ENCODE measurements at regions not wholly inside any gene's neighbourhood (a gene's known extent, or its start where the extent isn't known, plus 50 kb on each side); places are given as distances from the start of the nearest gene placed in this dataset.

- TF ChIP-seq, protein P1, sequence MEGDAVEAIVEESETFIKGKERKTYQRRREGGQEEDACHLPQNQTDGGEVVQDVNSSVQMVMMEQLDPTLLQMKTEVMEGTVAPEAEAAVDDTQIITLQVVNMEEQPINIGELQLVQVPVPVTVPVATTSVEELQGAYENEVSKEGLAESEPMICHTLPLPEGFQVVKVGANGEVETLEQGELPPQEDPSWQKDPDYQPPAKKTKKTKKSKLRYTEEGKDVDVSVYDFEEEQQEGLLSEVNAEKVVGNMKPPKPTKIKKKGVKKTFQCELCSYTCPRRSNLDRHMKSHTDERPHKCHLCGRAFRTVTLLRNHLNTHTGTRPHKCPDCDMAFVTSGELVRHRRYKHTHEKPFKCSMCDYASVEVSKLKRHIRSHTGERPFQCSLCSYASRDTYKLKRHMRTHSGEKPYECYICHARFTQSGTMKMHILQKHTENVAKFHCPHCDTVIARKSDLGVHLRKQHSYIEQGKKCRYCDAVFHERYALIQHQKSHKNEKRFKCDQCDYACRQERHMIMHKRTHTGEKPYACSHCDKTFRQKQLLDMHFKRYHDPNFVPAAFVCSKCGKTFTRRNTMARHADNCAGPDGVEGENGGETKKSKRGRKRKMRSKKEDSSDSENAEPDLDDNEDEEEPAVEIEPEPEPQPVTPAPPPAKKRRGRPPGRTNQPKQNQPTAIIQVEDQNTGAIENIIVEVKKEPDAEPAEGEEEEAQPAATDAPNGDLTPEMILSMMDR (IDR thresholded peaks at IDR 0.05), result no peak
- TF ChIP-seq POLR2A (IDR thresholded peaks at IDR 0.05) (no peak), POLR2AphosphoS5 (IDR thresholded peaks at IDR 0.05) (no peak)
Measured at GRCh38 chr3:27646896-27647295, 75.2 kb downstream of the EOMES start.
